Ishikawa (cell line): ENCODE measurements at regions not wholly inside any gene's neighbourhood (a gene's known extent, or its start where the extent isn't known, plus 50 kb on each side); places are given as distances from the start of the nearest gene placed in this dataset.

ENCODE experiments used
- CEBPB ChIP-seq: IDR thresholded peaks from 2 replicates; pipeline ENCODE4 v1.6.1; 2012
- CREB1 ChIP-seq: IDR thresholded peaks from 2 replicates; pipeline ENCODE4 v1.6.1; 2012; ENCODE audit warnings: low read depth
- EGR1 ChIP-seq: IDR thresholded peaks from 2 replicates; pipeline ENCODE4 v1.6.1; 2012
- EP300 ChIP-seq: IDR thresholded peaks from 2 replicates; pipeline ENCODE4 v1.6.1; 2012; ENCODE audit warnings: borderline replicate concordance
- FOXM1 ChIP-seq: IDR thresholded peaks from 2 replicates; pipeline ENCODE4 v1.6.1; 2012; ENCODE audit warnings: low read depth, borderline replicate concordance
- MAX ChIP-seq: IDR thresholded peaks from 2 replicates; pipeline ENCODE4 v1.6.1; 2012
- NFIC ChIP-seq: IDR thresholded peaks from 2 replicates; pipeline ENCODE4 v1.6.1; 2012
- RAD21 ChIP-seq: IDR thresholded peaks from 2 replicates; pipeline ENCODE4 v1.6.1; 2012; ENCODE audit warnings: low read depth
- REST ChIP-seq: IDR thresholded peaks from 2 replicates; pipeline ENCODE4 v1.6.1; 2012; ENCODE audit warnings: low read depth, mild to moderate bottlenecking
- TCF12 ChIP-seq: IDR thresholded peaks from 2 replicates; pipeline ENCODE4 v1.6.1; 2012; ENCODE audit warnings: low read depth
- TEAD4 ChIP-seq: IDR thresholded peaks from 2 replicates; pipeline ENCODE4 v1.6.1; 2012
- USF1 ChIP-seq: IDR thresholded peaks from 2 replicates; pipeline ENCODE4 v1.6.1; 2012
- YY1 ChIP-seq: IDR thresholded peaks from 2 replicates; pipeline ENCODE4 v1.6.1; 2012; ENCODE audit warnings: low read depth
- ZBTB7A ChIP-seq: IDR thresholded peaks from 2 replicates; pipeline ENCODE4 v1.6.1; 2012; ENCODE audit warnings: low read depth

GRCh38 chr4:126268106-126268505, 953.4 kb downstream of the FAT4 start:
- TF ChIP-seq RAD21 (no peak), YY1 (no peak), USF1 (no peak), CEBPB (no peak), EGR1 (no peak), FOXM1 (no peak), ZBTB7A (no peak), EP300 (no peak), REST (no peak)

- TF ChIP-seq NFIC, result no peak
- TF ChIP-seq FOXM1, result no peak
Observed at GRCh38 chr4:126269106-126269505, 954.4 kb downstream of the FAT4 start.

GRCh38 chr4:126271292-126271691, 956.5 kb downstream of the FAT4 start:
- TF ChIP-seq TEAD4 (no peak), NFIC (no peak), EP300 (no peak), FOXM1 (no peak), TCF12 (no peak), EGR1 (no peak), USF1 (no peak), CREB1 (no peak)

GRCh38 chr4:126273746-126274145, 959.0 kb downstream of the FAT4 start:
- TF ChIP-seq ZBTB7A, result no peak
- TF ChIP-seq MAX, result no peak
- TF ChIP-seq NFIC, result no peak
- TF ChIP-seq USF1, result no peak
- no peak for TF ChIP-seq CEBPB
- no peak for TF ChIP-seq YY1
- TF ChIP-seq EGR1, result no peak
- no peak for TF ChIP-seq REST

- TF ChIP-seq EP300 (no peak), USF1 (no peak), RAD21 (no peak), CREB1 (no peak), TEAD4 (no peak)
Observed at GRCh38 chr4:126291886-126292285, 977.1 kb downstream of the FAT4 start.

- TF ChIP-seq USF1 (no peak), TCF12 (no peak), CEBPB (no peak), TEAD4 (no peak), EGR1 (no peak)
Observed at GRCh38 chr4:126298271-126298670, 983.5 kb downstream of the FAT4 start.
